A549 (cell line): ENCODE measurements at regions not wholly inside any gene's neighbourhood (a gene's known extent, or its start where the extent isn't known, plus 50 kb on each side); places are given as distances from the start of the nearest gene placed in this dataset.

Experiments used
- ATAC-seq, 2 experiments: fragments of 200-7000 bp in 1 of 2; fragments of >200 bp in 1 of 2; cut with Nextera tagmentation in 1 of 2; cut with Tn5 transposase in 1 of 2; 3 replicates each; pipeline versions ENCODE4 v1.8.0 to v1.9.1; 2018 to 2020; ENCODE audit warnings: mild to moderate bottlenecking in 1 of 2, moderate library complexity in 1 of 2
- CTCF ChIA-PET: fragments of 300-600 bp; sonication (Branson Sonifier 250); formaldehyde crosslinking; extraction: SDS; loops from one replicate; lab custom pipeline; 2021; ENCODE audit warnings: antibody characterized with exemption, inconsistent platforms; lab: Yijun Ruan, JAX
- POLR2A ChIA-PET: fragments of 350-600 bp; formaldehyde crosslinking; extraction: SDS; loops from one replicate; lab custom pipeline; 2021; ENCODE audit warnings: antibody characterized with exemption, inconsistent platforms; lab: Yijun Ruan, JAX
- DNase-seq, 2 experiments: peaks; one replicate each; pipeline versions ENCODE4 v3.0.0 to v3.0.0-alpha.2; 2011 to 2016; ENCODE audit warnings: low read depth in 1 of 2, low spot score in 1 of 2
- FAIRE-seq: peaks from 2 replicates; lab custom pipeline; 2011; peaks lifted over from hg19 to GRCh38; lab: Jason Lieb, UNC
- H3K27ac ChIP-seq, 2 experiments: fragments of >200 bp; sonication (Bioruptor Twin); formaldehyde crosslinking; 3 replicates each; pipeline ENCODE4 v1.5.1; 2016 to 2017
- H3K4me1 ChIP-seq: fragments of >200 bp; sonication (Bioruptor Twin); formaldehyde crosslinking; 3 replicates; pipeline ENCODE4 v1.6.1; 2016
- H3K4me2 ChIP-seq: fragments of >200 bp; sonication (Bioruptor Twin); formaldehyde crosslinking; 3 replicates; pipeline ENCODE4 v1.6.1; 2016
- H3K4me3 ChIP-seq: fragments of >200 bp; sonication (Bioruptor Twin); formaldehyde crosslinking; 3 replicates; pipeline ENCODE4 v1.5.1; 2016
- H3K9me3 ChIP-seq: fragments of >200 bp; sonication (Bioruptor Twin); formaldehyde crosslinking; 3 replicates; pipeline ENCODE4 v1.6.1; 2016
- CBX2 ChIP-seq: fragments of 200-600 bp; sonication (generic); IDR thresholded peaks from 2 replicates; pipeline ENCODE4 v1.6.1; 2016; ENCODE audit warnings: low read depth, mild to moderate bottlenecking, borderline replicate concordance
- CEBPB ChIP-seq, 2 experiments: fragments of >200 bp in 1 of 2; sonication (Bioruptor Twin) in 1 of 2; formaldehyde crosslinking in 1 of 2; IDR thresholded peaks; 2 replicates each; pipeline ENCODE4 v1.6.1; 2012 to 2016
- CHD2 ChIP-seq: fragments of 150-350 bp; IDR thresholded peaks from 2 replicates; pipeline ENCODE4 v1.6.1; 2014; ENCODE audit warnings: low read length; ENCODE audit not compliant: partially characterized antibody
- CHD4 ChIP-seq: fragments of 200-600 bp; sonication (generic); IDR thresholded peaks from 2 replicates; pipeline ENCODE4 v1.6.1; 2016; ENCODE audit warnings: antibody characterized with exemption, mild to moderate bottlenecking, borderline replicate concordance
- EHF ChIP-seq: fragments of 250-450 bp; sonication (Bioruptor Pico); IDR thresholded peaks from 2 replicates; pipeline ENCODE4 v1.5.0; 2020; ENCODE audit warnings: mild to moderate bottlenecking
- GATA3 ChIP-seq: IDR thresholded peaks from 2 replicates; pipeline ENCODE4 v1.6.1; 2012; ENCODE audit warnings: borderline replicate concordance
- HDAC2 ChIP-seq: fragments of 200-600 bp; sonication (generic); IDR thresholded peaks from 2 replicates; pipeline ENCODE4 v1.6.1; 2016
- HOXB13 ChIP-seq: fragments of 250-450 bp; sonication (Bioruptor Pico); IDR thresholded peaks from 2 replicates; pipeline ENCODE4 v1.5.0; 2020; ENCODE audit warnings: low read depth, mild to moderate bottlenecking, moderate library complexity
- HOXB5 ChIP-seq: fragments of 250-450 bp; sonication (Bioruptor Pico); IDR thresholded peaks from 2 replicates; pipeline ENCODE4 v1.5.0; 2020; ENCODE audit warnings: mild to moderate bottlenecking, moderate library complexity
- JUN ChIP-seq, 2 experiments: fragments of >200 bp; sonication (Bioruptor Twin); formaldehyde crosslinking; IDR thresholded peaks; 2 replicates in 1 of 2; 3 replicates in 1 of 2; pipeline ENCODE4 v1.6.1; 2016 to 2017
- MYC ChIP-seq: IDR thresholded peaks from 2 replicates; pipeline ENCODE4 v1.6.1; 2012; ENCODE audit warnings: mild to moderate bottlenecking, inconsistent platforms, low read length, improper control_type of control experiment, borderline replicate concordance
- NPAS2 ChIP-seq: fragments of 250-450 bp; sonication (Bioruptor Pico); IDR thresholded peaks from 2 replicates; pipeline ENCODE4 v1.8.0; 2022; ENCODE audit warnings: mild to moderate bottlenecking, moderate library complexity, borderline replicate concordance
- NR3C1 ChIP-seq: fragments of >200 bp; sonication (Bioruptor Twin); formaldehyde crosslinking; IDR thresholded peaks from 3 replicates; pipeline ENCODE4 v1.6.1; 2017
- POLR2A ChIP-seq: IDR thresholded peaks from 2 replicates; pipeline ENCODE4 v1.6.1; 2012; ENCODE audit warnings: mild to moderate bottlenecking, low read length
- RCOR1 ChIP-seq: fragments of 150-350 bp; IDR thresholded peaks from 2 replicates; pipeline ENCODE4 v1.6.1; 2014; ENCODE audit warnings: antibody characterized with exemption, low read length, low read depth
- RFX5 ChIP-seq: fragments of 450-650 bp; IDR thresholded peaks from 2 replicates; pipeline ENCODE4 v1.7.1; 2014; ENCODE audit warnings: antibody characterized with exemption, mild to moderate bottlenecking, moderate library complexity
- RNF2 ChIP-seq: fragments of 200-600 bp; sonication (generic); IDR thresholded peaks from 2 replicates; pipeline ENCODE4 v1.6.1; 2016; ENCODE audit warnings: low read depth, mild to moderate bottlenecking, antibody characterized with exemption, moderate library complexity, borderline replicate concordance
- SREBF2 ChIP-seq: fragments of 450-650 bp; IDR thresholded peaks from 2 replicates; pipeline ENCODE4 v1.6.1; 2014; ENCODE audit warnings: mild to moderate bottlenecking, moderate library complexity
- TFCP2L1 ChIP-seq: fragments of 250-450 bp; sonication (Bioruptor Pico); IDR thresholded peaks from 2 replicates; pipeline ENCODE4 v1.5.0; 2021; ENCODE audit warnings: mild to moderate bottlenecking
- ZFP36 ChIP-seq: fragments of 450-650 bp; IDR thresholded peaks from 2 replicates; pipeline ENCODE4 v1.6.1; 2014; ENCODE audit warnings: borderline replicate concordance; ENCODE audit not compliant: partially characterized antibody
- ZNF302 ChIP-seq: fragments of 250-450 bp; sonication (Bioruptor Pico); IDR thresholded peaks from 2 replicates; pipeline ENCODE4 v1.9.0; 2021; ENCODE audit warnings: inconsistent platforms, mild to moderate bottlenecking, moderate library complexity
- WGBS: methylation state at CpG from one replicate; pipeline ENCODE4 v1.1.6; 2017; ENCODE audit errors: missing lambda C conversion rate; 5-methylcytosine and 5-hydroxymethylcytosine counted together
- TF ChIP-seq, protein P1 (sequence below): fragments of >200 bp; sonication (Bioruptor Twin); formaldehyde crosslinking; IDR thresholded peaks from 3 replicates; pipeline ENCODE4 v1.5.1; 2016
- TF ChIP-seq, protein P2 (sequence below): fragments of >200 bp; sonication (Bioruptor Twin); formaldehyde crosslinking; IDR thresholded peaks from 3 replicates; pipeline ENCODE4 v1.6.1; 2016
- TF ChIP-seq, protein P3 (sequence below): fragments of 200-600 bp; sonication (generic); IDR thresholded peaks from 2 replicates; pipeline ENCODE4 v1.6.1; 2016; ENCODE audit warnings: antibody characterized with exemption, mild to moderate bottlenecking, moderate library complexity
- TF ChIP-seq, protein P4 (sequence below): fragments of 250-450 bp; sonication (Bioruptor Pico); IDR thresholded peaks from 2 replicates; pipeline ENCODE4 v1.5.0; 2020; ENCODE audit warnings: low read depth, mild to moderate bottlenecking, moderate library complexity
- TF ChIP-seq, protein P5 (sequence below): IDR thresholded peaks from 2 replicates; pipeline ENCODE4 v1.6.1; 2012

DNA sequence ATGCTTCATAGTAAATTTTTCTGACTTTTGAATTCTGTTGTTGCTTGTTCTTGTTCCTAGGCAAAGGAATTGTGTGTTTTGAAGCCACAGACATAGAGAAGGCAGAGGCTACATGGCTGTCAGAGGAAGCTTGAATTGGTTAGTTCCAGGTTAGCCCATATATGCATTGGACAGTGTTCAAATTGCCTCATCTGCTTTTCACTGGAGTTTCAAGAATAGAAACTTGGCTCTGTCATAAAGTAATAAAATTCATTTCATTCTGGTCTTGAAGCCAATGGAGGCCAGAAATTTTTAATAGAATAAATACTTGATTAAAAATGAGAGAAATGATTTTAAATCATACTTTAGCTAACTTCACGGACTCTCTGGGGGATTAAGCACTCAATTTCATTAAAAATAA is 178.0 kb downstream of the YIPF5 start:
- DNase-seq (no peak), ATAC-seq (no peak), FAIRE-seq (no peak)
- CTCF ChIA-PET: interaction anchor here (0.7 kb wide), 1 partner anchor 988 kb away, joined by 3 read pairs; no protein-coding TSS in a partner anchor
- Histone ChIP-seq H3K4me3 (no peak overlapping the region), H3K4me2 (no peak overlapping the region), H3K27ac (no peak overlapping the region), H3K9me3 (no peaks in the 10 kb centered on the region), H3K4me1 (no peaks in the 10 kb centered on the region)
- WGBS: 66% methylated on average over 1 of the region's 1 CpG
- POLR2A ChIA-PET: no interaction called here
- no peak for TF ChIP-seq POLR2A
- no peak for TF ChIP-seq RNF2
- TF ChIP-seq, protein P1, sequence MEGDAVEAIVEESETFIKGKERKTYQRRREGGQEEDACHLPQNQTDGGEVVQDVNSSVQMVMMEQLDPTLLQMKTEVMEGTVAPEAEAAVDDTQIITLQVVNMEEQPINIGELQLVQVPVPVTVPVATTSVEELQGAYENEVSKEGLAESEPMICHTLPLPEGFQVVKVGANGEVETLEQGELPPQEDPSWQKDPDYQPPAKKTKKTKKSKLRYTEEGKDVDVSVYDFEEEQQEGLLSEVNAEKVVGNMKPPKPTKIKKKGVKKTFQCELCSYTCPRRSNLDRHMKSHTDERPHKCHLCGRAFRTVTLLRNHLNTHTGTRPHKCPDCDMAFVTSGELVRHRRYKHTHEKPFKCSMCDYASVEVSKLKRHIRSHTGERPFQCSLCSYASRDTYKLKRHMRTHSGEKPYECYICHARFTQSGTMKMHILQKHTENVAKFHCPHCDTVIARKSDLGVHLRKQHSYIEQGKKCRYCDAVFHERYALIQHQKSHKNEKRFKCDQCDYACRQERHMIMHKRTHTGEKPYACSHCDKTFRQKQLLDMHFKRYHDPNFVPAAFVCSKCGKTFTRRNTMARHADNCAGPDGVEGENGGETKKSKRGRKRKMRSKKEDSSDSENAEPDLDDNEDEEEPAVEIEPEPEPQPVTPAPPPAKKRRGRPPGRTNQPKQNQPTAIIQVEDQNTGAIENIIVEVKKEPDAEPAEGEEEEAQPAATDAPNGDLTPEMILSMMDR: no peak
- TF ChIP-seq TFCP2L1 (CRISPR knock-in tag): no peak
- TF ChIP-seq RCOR1: no peak
- no peak for TF ChIP-seq EHF (CRISPR knock-in tag)
- TF ChIP-seq, all 56 proteins: peak for 0

DNA sequence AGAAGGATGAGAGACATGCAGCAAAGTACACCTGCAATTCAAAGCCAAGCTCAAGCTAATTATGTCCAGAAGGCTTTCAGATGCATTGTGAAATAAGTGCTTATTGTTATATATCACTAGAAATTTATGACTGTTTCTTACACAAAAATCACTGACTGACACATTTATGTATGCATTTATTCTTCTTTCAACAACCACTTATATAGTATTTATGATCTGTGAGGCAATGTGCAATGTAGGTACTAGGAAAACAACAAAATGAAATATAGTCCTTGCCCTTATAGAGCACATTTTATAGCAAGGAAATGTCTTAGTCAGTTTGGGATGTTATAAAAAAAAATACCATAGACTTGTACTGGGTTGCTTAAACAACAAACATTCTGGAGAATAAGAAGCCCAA is 167.6 kb downstream of the YIPF5 start:
- DNase-seq (no peak), ATAC-seq (no peak), FAIRE-seq (no peak)
- H3K9me3 ChIP-seq: no peaks in the 10 kb centered on the region
- no peaks in the 10 kb centered on the region for H3K4me1 ChIP-seq
- no peak overlapping the region for H3K27ac ChIP-seq
- ChIA-PET CTCF (no interaction called here), POLR2A (no interaction called here)
- no peak overlapping the region for H3K4me3 ChIP-seq
- TF ChIP-seq JUN (IDR thresholded peaks at IDR 0.05) (no peak), CEBPB (IDR thresholded peaks at IDR 0.05) (no peak), RFX5 (no peak), CHD4 (no peak), NPAS2 (CRISPR knock-in tag) (no peak), MYC (no peak), ZFP36 (no peak), HOXB5 (CRISPR knock-in tag) (no peak)
- TF ChIP-seq, protein P2, sequence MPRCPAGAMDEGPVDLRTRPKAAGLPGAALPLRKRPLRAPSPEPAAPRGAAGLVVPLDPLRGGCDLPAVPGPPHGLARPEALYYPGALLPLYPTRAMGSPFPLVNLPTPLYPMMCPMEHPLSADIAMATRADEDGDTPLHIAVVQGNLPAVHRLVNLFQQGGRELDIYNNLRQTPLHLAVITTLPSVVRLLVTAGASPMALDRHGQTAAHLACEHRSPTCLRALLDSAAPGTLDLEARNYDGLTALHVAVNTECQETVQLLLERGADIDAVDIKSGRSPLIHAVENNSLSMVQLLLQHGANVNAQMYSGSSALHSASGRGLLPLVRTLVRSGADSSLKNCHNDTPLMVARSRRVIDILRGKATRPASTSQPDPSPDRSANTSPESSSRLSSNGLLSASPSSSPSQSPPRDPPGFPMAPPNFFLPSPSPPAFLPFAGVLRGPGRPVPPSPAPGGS: no peak
- H3K4me2 ChIP-seq: no peak overlapping the region

DNA sequence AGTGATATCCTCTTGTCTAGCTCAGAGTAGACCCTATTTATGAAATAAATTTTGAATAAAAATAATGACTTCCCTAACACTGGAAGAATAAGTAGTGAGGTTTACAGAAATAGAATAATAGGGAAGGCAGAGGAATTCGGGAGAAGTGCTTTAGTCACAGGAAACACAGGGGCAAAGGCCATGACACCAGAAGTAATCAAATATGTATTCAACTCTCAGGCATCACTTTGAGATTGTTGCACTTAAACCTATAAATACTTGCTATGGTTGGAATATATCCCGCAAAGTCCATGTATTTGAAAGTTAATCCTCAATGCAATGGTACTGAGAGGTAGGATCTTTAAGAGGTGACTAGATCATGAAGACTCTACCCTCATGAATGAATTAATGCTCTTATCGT is 166.8 kb downstream of the YIPF5 start:
- ChIA-PET CTCF (no interaction called here), POLR2A (no interaction called here)
- ATAC-seq (no peak), FAIRE-seq (no peak), DNase-seq (no peak)
- H3K4me3 ChIP-seq: no peak overlapping the region
- no peak overlapping the region for H3K27ac ChIP-seq
- no peaks in the 10 kb centered on the region for H3K9me3 ChIP-seq
- WGBS: 56% methylated on average over 3 of the region's 3 CpGs
- H3K4me2 ChIP-seq: no peak overlapping the region
- no peak for TF ChIP-seq CHD2
- TF ChIP-seq HOXB13 (CRISPR knock-in tag): no peak
- TF ChIP-seq HDAC2: no peak
- TF ChIP-seq, protein P3, sequence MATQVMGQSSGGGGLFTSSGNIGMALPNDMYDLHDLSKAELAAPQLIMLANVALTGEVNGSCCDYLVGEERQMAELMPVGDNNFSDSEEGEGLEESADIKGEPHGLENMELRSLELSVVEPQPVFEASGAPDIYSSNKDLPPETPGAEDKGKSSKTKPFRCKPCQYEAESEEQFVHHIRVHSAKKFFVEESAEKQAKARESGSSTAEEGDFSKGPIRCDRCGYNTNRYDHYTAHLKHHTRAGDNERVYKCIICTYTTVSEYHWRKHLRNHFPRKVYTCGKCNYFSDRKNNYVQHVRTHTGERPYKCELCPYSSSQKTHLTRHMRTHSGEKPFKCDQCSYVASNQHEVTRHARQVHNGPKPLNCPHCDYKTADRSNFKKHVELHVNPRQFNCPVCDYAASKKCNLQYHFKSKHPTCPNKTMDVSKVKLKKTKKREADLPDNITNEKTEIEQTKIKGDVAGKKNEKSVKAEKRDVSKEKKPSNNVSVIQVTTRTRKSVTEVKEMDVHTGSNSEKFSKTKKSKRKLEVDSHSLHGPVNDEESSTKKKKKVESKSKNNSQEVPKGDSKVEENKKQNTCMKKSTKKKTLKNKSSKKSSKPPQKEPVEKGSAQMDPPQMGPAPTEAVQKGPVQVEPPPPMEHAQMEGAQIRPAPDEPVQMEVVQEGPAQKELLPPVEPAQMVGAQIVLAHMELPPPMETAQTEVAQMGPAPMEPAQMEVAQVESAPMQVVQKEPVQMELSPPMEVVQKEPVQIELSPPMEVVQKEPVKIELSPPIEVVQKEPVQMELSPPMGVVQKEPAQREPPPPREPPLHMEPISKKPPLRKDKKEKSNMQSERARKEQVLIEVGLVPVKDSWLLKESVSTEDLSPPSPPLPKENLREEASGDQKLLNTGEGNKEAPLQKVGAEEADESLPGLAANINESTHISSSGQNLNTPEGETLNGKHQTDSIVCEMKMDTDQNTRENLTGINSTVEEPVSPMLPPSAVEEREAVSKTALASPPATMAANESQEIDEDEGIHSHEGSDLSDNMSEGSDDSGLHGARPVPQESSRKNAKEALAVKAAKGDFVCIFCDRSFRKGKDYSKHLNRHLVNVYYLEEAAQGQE: no peak
- TF ChIP-seq, protein P4, sequence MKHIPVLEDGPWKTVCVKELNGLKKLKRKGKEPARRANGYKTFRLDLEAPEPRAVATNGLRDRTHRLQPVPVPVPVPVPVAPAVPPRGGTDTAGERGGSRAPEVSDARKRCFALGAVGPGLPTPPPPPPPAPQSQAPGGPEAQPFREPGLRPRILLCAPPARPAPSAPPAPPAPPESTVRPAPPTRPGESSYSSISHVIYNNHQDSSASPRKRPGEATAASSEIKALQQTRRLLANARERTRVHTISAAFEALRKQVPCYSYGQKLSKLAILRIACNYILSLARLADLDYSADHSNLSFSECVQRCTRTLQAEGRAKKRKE (CRISPR knock-in tag): no peak
- TF ChIP-seq HOXB5 (CRISPR knock-in tag): no peak
- no peak for TF ChIP-seq RFX5
- TF ChIP-seq ZFP36: no peak
- no peak for TF ChIP-seq CBX2
- TF ChIP-seq NR3C1: no peak
- TF ChIP-seq, protein P5, sequence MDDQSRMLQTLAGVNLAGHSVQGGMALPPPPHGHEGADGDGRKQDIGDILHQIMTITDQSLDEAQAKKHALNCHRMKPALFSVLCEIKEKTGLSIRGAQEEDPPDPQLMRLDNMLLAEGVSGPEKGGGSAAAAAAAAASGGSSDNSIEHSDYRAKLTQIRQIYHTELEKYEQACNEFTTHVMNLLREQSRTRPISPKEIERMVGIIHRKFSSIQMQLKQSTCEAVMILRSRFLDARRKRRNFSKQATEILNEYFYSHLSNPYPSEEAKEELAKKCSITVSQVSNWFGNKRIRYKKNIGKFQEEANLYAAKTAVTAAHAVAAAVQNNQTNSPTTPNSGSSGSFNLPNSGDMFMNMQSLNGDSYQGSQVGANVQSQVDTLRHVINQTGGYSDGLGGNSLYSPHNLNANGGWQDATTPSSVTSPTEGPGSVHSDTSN: no peak
- no peak for TF ChIP-seq ZNF302 (CRISPR knock-in tag)
- TF ChIP-seq RCOR1: no peak
- no peak for TF ChIP-seq SREBF2
- TF ChIP-seq GATA3: no peak
- H3K4me1 ChIP-seq: no peaks in the 10 kb centered on the region
